ENCODE measurements at regions not wholly inside any gene's neighbourhood (a gene's known extent, or its start where the extent isn't known, plus 50 kb on each side); places are given as distances from the start of the nearest gene placed in this dataset.

GRCh38 chr9:1179366-1179765, 129.2 kb downstream of the DMRT2 start:
- no peak for TF ChIP-seq CTCF (IDR thresholded peaks at IDR 0.05; ENCODE audit: low read length)
- TF ChIP-seq EZH2 (IDR thresholded peaks at IDR 0.05; ENCODE audit: borderline replicate concordance, low read length) = no peak

Measured in OCI-LY1 (cell line).